Endothelial cell (in vitro differentiated cells): ENCODE measurements at regions not wholly inside any gene's neighbourhood (a gene's known extent, or its start where the extent isn't known, plus 50 kb on each side); places are given as distances from the start of the nearest gene placed in this dataset.

Experiments used
- DNase-seq: peaks from one replicate; pipeline ENCODE4 v3.0.0; 2021; ENCODE audit warnings: low spot score
- H3K27ac Mint-ChIP-seq: one replicate; pipeline ENCODE4 v1.8.0; 2021; ENCODE audit warnings: mixed read lengths, inconsistent platforms; ENCODE audit not compliant: unreplicated experiment
- H3K27me3 Mint-ChIP-seq: one replicate; pipeline ENCODE4 v1.8.0; 2021; ENCODE audit warnings: mild to moderate bottlenecking, moderate library complexity, mixed read lengths, inconsistent platforms; ENCODE audit not compliant: unreplicated experiment
- H3K36me3 Mint-ChIP-seq: one replicate; pipeline ENCODE4 v1.8.0; 2021; ENCODE audit warnings: mild to moderate bottlenecking, low read depth, mixed read lengths, inconsistent platforms; ENCODE audit not compliant: unreplicated experiment
- H3K4me1 Mint-ChIP-seq: one replicate; pipeline ENCODE4 v1.8.0; 2021; ENCODE audit warnings: mild to moderate bottlenecking, mixed read lengths, inconsistent platforms; ENCODE audit not compliant: unreplicated experiment
- H3K4me3 Mint-ChIP-seq: one replicate; pipeline ENCODE4 v1.8.0; 2021; ENCODE audit warnings: mild to moderate bottlenecking, mixed read lengths, inconsistent platforms; ENCODE audit not compliant: unreplicated experiment
- H3K9me3 Mint-ChIP-seq: one replicate; pipeline ENCODE4 v1.8.0; 2021; ENCODE audit warnings: mixed read lengths, inconsistent platforms; ENCODE audit not compliant: unreplicated experiment
- CTCF ChIP-seq: fragments of 200-600 bp; sonication (generic); IDR thresholded peaks from one replicate; pipeline ENCODE4 v1.5.0; 2021; ENCODE audit warnings: antibody characterized with exemption; ENCODE audit not compliant: unreplicated experiment

GRCh38 chr15:62823561-62823960 is 219.0 kb upstream of the TPM1 start:
- no peaks in the 10 kb centered on the region for H3K27me3 Mint-ChIP-seq
- no peak for DNase-seq
- peaks cover 5% of the 10 kb centered on the region for H3K4me1 Mint-ChIP-seq
- no peak overlapping the region for H3K4me3 Mint-ChIP-seq
- no peak for TF ChIP-seq CTCF
- H3K9me3 Mint-ChIP-seq, result no peaks in the 10 kb centered on the region
- no peak overlapping the region for H3K27ac Mint-ChIP-seq
- no peaks in the 10 kb centered on the region for H3K36me3 Mint-ChIP-seq

- H3K36me3 Mint-ChIP-seq, result no peaks in the 10 kb centered on the region
- no peak for DNase-seq
- no peak overlapping the region for H3K27ac Mint-ChIP-seq
- peaks cover 5% of the 10 kb centered on the region for H3K4me1 Mint-ChIP-seq
- no peak for TF ChIP-seq CTCF
- no peak overlapping the region for H3K4me3 Mint-ChIP-seq
- H3K9me3 Mint-ChIP-seq, result no peaks in the 10 kb centered on the region
- H3K27me3 Mint-ChIP-seq, result no peaks in the 10 kb centered on the region
These were observed 218.2 kb upstream of the TPM1 start for GRCh38 chr15:62824111-62825015.

GRCh38 chr15:62825191-62825590 is 217.4 kb upstream of the TPM1 start:
- no peak for DNase-seq
- no peaks in the 10 kb centered on the region for H3K9me3 Mint-ChIP-seq
- no peaks in the 10 kb centered on the region for H3K36me3 Mint-ChIP-seq
- H3K4me1 Mint-ChIP-seq, result peaks cover 5% of the 10 kb centered on the region
- no peak overlapping the region for H3K4me3 Mint-ChIP-seq
- TF ChIP-seq CTCF, result no peak
- no peaks in the 10 kb centered on the region for H3K27me3 Mint-ChIP-seq
- no peak overlapping the region for H3K27ac Mint-ChIP-seq

DNA sequence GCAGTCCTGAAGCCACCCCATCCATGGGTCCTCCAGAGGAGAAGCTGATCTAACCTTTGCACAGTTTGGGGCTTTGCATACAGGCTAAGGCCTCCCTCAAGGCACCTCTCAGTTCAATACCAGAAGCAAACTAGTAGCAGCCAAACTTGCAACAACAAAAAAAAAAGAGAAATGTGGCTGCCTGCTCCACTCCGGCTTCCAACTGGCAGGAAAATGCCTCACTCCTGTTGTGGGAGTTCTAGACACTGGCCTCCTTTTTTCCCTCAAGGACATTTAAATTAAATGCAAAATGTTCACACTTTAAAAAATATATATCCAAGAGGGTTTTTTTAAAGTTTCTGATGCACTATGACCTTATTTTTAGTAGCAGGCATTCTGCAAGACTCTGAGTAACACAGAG is 216.0 kb upstream of the TPM1 start:
- DNase-seq, result no peak
- Mint-ChIP-seq H3K4me3 (no peak overlapping the region), H3K27ac (no peak overlapping the region), H3K27me3 (no peaks in the 10 kb centered on the region), H3K36me3 (no peaks in the 10 kb centered on the region), H3K9me3 (no peaks in the 10 kb centered on the region), H3K4me1 (peaks cover 5% of the 10 kb centered on the region)
- TF ChIP-seq CTCF, result no peak

DNA sequence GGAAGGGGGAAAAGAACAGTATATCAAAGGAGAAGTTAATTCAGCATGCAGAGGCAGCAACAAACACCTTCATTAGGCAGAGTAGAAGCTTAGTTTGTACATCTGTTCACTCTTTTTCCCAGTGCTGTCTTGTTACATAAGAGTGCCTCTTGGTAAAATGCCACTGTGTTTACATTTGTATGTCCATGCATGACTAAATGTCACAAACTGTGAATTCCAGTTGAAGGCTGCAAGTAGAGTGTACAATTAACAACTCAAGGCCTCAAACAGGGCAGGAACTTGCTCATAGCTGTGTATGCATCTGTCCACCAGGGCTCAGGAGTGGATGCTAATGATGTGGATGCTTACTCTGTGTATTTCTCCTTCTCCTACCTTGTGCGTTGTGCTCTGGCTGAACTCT is 214.2 kb upstream of the TPM1 start:
- Mint-ChIP-seq H3K27ac (no peak overlapping the region), H3K36me3 (no peaks in the 10 kb centered on the region), H3K27me3 (no peaks in the 10 kb centered on the region), H3K4me3 (no peak overlapping the region), H3K4me1 (peaks cover 5% of the 10 kb centered on the region), H3K9me3 (no peaks in the 10 kb centered on the region)
- DNase-seq, result no peak
- no peak for TF ChIP-seq CTCF
